ENCODE measurements at regions not wholly inside any gene's neighbourhood (a gene's known extent, or its start where the extent isn't known, plus 50 kb on each side); places are given as distances from the start of the nearest gene placed in this dataset.
A peak's percentile ranks its signal among the peaks of the same experiment; 100 is the strongest.

- no peak for DNase-seq (ENCODE audit: low spot score)
Measured at GRCh38 chr12:53838978-53839377, 87.2 kb upstream of the CISTR start.

GRCh38 chr12:53840316-53840715 is 88.5 kb upstream of the CISTR start:
- DNase-seq (ENCODE audit: low spot score), result no peak

GRCh38 chr12:53842686-53843085 is 90.9 kb upstream of the CISTR start:
- DNase-seq (ENCODE audit: low spot score), result no peak

- no peak for DNase-seq (ENCODE audit: low spot score)
Measured at GRCh38 chr12:53843545-53843944, 91.8 kb upstream of the CISTR start.

GRCh38 chr12:53844994-53845844 is 93.4 kb upstream of the HOXC13 start:
- peak; percentile 49 for DNase-seq (ENCODE audit: low spot score)

- no peak for DNase-seq (ENCODE audit: low spot score)
Measured at GRCh38 chr12:53845932-53846331, 92.7 kb upstream of the HOXC13 start.

GRCh38 chr12:53849113-53849512 is 89.5 kb upstream of the HOXC13 start:
- no peak for DNase-seq (ENCODE audit: low spot score)

GRCh38 chr12:53849656-53850055 is 89.0 kb upstream of the HOXC13 start:
- DNase-seq (ENCODE audit: low spot score), result no peak

- DNase-seq (ENCODE audit: low spot score), result no peak
Measured at GRCh38 chr12:53852061-53852460, 86.6 kb upstream of the HOXC13 start.

GRCh38 chr12:53852992-53853391 is 85.6 kb upstream of the HOXC13 start:
- no peak for DNase-seq (ENCODE audit: low spot score)

GRCh38 chr12:53854701-53855316 is 83.8 kb upstream of the HOXC13 start:
- no peak for DNase-seq (ENCODE audit: low spot score)

- DNase-seq (ENCODE audit: low spot score), result no peak
Measured at GRCh38 chr12:53856132-53856531, 82.5 kb upstream of the HOXC13 start.

- DNase-seq (ENCODE audit: low spot score), result no peak
Measured at GRCh38 chr12:53857666-53858065, 81.0 kb upstream of the HOXC13 start.

GRCh38 chr12:53860426-53861345 is 77.9 kb upstream of the HOXC13 start:
- DNase-seq (ENCODE audit: low spot score), result no peak

GRCh38 chr12:53862206-53862605 is 76.4 kb upstream of the HOXC13 start:
- DNase-seq (ENCODE audit: low spot score), result no peak

- peak; percentile 32 for DNase-seq (ENCODE audit: low spot score)
Measured at GRCh38 chr12:53862831-53863230, 75.8 kb upstream of the HOXC13 start.

- DNase-seq (ENCODE audit: low spot score), result no peak
Measured at GRCh38 chr12:53866727-53867126, 71.9 kb upstream of the HOXC13 start.

GRCh38 chr12:53867216-53868012 is 71.2 kb upstream of the HOXC13 start:
- no peak for DNase-seq (ENCODE audit: low spot score)

GRCh38 chr12:53868511-53868986 is 70.1 kb upstream of the HOXC13 start:
- no peak for DNase-seq (ENCODE audit: low spot score)

GRCh38 chr12:53869500-53869899 is 69.1 kb upstream of the HOXC13 start:
- DNase-seq (ENCODE audit: low spot score), result no peak

GRCh38 chr12:53870117-53870516 is 68.5 kb upstream of the HOXC13 start:
- DNase-seq (ENCODE audit: low spot score), result no peak

GRCh38 chr12:53871367-53871766 is 67.3 kb upstream of the HOXC13 start:
- DNase-seq (ENCODE audit: low spot score), result no peak

Measured in GM03348 (cell line).